NT2/D1 (cell line): ENCODE measurements at regions not wholly inside any gene's neighbourhood (a gene's known extent, or its start where the extent isn't known, plus 50 kb on each side); places are given as distances from the start of the nearest gene placed in this dataset.

Experiments
- DNase-seq: peaks from one replicate; pipeline ENCODE4 v3.0.0-alpha.2; 2011; ENCODE audit warnings: low read depth, low spot score
- H3K27me3 ChIP-seq: 2 replicates; pipeline ENCODE4 v1.6.0; 2011; ENCODE audit warnings: mild to moderate bottlenecking; ENCODE audit not compliant: insufficient read length, insufficient read depth
- H3K36me3 ChIP-seq: 2 replicates; pipeline ENCODE4 v1.6.1; 2011; ENCODE audit warnings: mild to moderate bottlenecking, low read length, mixed read lengths; ENCODE audit not compliant: insufficient read depth, insufficient read length
- H3K4me1 ChIP-seq: 2 replicates; pipeline ENCODE4 v1.5.1; 2011; ENCODE audit not compliant: insufficient read depth, insufficient read length
- H3K4me3 ChIP-seq: 2 replicates; pipeline ENCODE4 v1.5.1; 2011; ENCODE audit warnings: low read depth; ENCODE audit not compliant: insufficient read length
- H3K9ac ChIP-seq: 2 replicates; pipeline ENCODE4 v1.6.0; 2011; ENCODE audit warnings: low read depth; ENCODE audit not compliant: insufficient read length
- H3K9me3 ChIP-seq: 2 replicates; pipeline ENCODE4 v1.5.1; 2011; ENCODE audit warnings: mild to moderate bottlenecking, low read length; ENCODE audit not compliant: insufficient read depth
- SUZ12 ChIP-seq: IDR thresholded peaks from 2 replicates; pipeline ENCODE4 v1.6.1; 2011; ENCODE audit not compliant: insufficient read length, insufficient read depth; ENCODE audit errors: extremely low read depth
- YY1 ChIP-seq: IDR thresholded peaks from 2 replicates; pipeline ENCODE4 v1.6.1; 2011; ENCODE audit not compliant: insufficient read length, insufficient read depth
- ZNF274 ChIP-seq: IDR thresholded peaks from 2 replicates; pipeline ENCODE4 v1.6.1; 2011; ENCODE audit warnings: mild to moderate bottlenecking, low read depth, low read length

- Histone ChIP-seq H3K4me1 (no peaks in the 10 kb centered on the region), H3K9me3 (no peaks in the 10 kb centered on the region), H3K36me3 (no peaks in the 10 kb centered on the region), H3K4me3 (no peak overlapping the region), H3K27me3 (no peaks in the 10 kb centered on the region), H3K9ac (no peak overlapping the region)
- DNase-seq: no peak
- no peak for TF ChIP-seq ZNF274
- TF ChIP-seq YY1: no peak
- no peak for TF ChIP-seq SUZ12
These were observed 126.6 kb upstream of the CACNA1E start for GRCh38 chr1:181356505-181357340.

- H3K4me3 ChIP-seq: no peak overlapping the region
- no peaks in the 10 kb centered on the region for H3K27me3 ChIP-seq
- no peaks in the 10 kb centered on the region for H3K4me1 ChIP-seq
- H3K9ac ChIP-seq: no peak overlapping the region
- no peaks in the 10 kb centered on the region for H3K9me3 ChIP-seq
- TF ChIP-seq ZNF274: no peak
- no peak for TF ChIP-seq SUZ12
- no peak for TF ChIP-seq YY1
- DNase-seq: no peak
- no peaks in the 10 kb centered on the region for H3K36me3 ChIP-seq
These were observed 124.3 kb upstream of the CACNA1E start for GRCh38 chr1:181359012-181359411.

- Histone ChIP-seq H3K4me3 (no peak overlapping the region), H3K36me3 (no peaks in the 10 kb centered on the region), H3K9me3 (no peaks in the 10 kb centered on the region), H3K27me3 (no peaks in the 10 kb centered on the region), H3K4me1 (no peaks in the 10 kb centered on the region), H3K9ac (no peak overlapping the region)
- DNase-seq: no peak
- TF ChIP-seq YY1: no peak
- no peak for TF ChIP-seq SUZ12
- no peak for TF ChIP-seq ZNF274
These were observed 118.5 kb upstream of the CACNA1E start for GRCh38 chr1:181364801-181365200.

- H3K9ac ChIP-seq: no peak overlapping the region
- no peak for DNase-seq
- H3K36me3 ChIP-seq: no peaks in the 10 kb centered on the region
- H3K4me1 ChIP-seq: no peaks in the 10 kb centered on the region
- no peaks in the 10 kb centered on the region; the same call in 1 of the 2 replicates for H3K9me3 ChIP-seq
- no peak overlapping the region for H3K4me3 ChIP-seq
- H3K27me3 ChIP-seq: no peaks in the 10 kb centered on the region
- TF ChIP-seq YY1 (no peak), ZNF274 (no peak), SUZ12 (no peak)
These were observed 116.4 kb upstream of the CACNA1E start for GRCh38 chr1:181366910-181367309.

- TF ChIP-seq SUZ12 (no peak), ZNF274 (no peak), YY1 (no peak)
- no peaks in the 10 kb centered on the region for H3K27me3 ChIP-seq
- H3K4me1 ChIP-seq: no peaks in the 10 kb centered on the region
- H3K9ac ChIP-seq: no peak overlapping the region
- H3K4me3 ChIP-seq: no peak overlapping the region
- H3K36me3 ChIP-seq: no peaks in the 10 kb centered on the region
- H3K9me3 ChIP-seq: peaks cover 5% of the 10 kb centered on the region; the same call in 1 of the 2 replicates
- no peak for DNase-seq
These were observed 113.9 kb upstream of the CACNA1E start for GRCh38 chr1:181369416-181369815.

- TF ChIP-seq ZNF274 (no peak), YY1 (no peak), SUZ12 (no peak)
- DNase-seq: no peak
- Histone ChIP-seq H3K36me3 (no peaks in the 10 kb centered on the region), H3K27me3 (no peaks in the 10 kb centered on the region), H3K9me3 (no peaks in the 10 kb centered on the region), H3K4me1 (no peaks in the 10 kb centered on the region), H3K9ac (no peak overlapping the region), H3K4me3 (no peak overlapping the region)
These were observed 99.6 kb upstream of the CACNA1E start for GRCh38 chr1:181383695-181384094.

- DNase-seq: no peak
- no peak overlapping the region for H3K4me3 ChIP-seq
- no peaks in the 10 kb centered on the region for H3K4me1 ChIP-seq
- H3K27me3 ChIP-seq: no peaks in the 10 kb centered on the region
- H3K36me3 ChIP-seq: no peaks in the 10 kb centered on the region
- no peak overlapping the region for H3K9ac ChIP-seq
- TF ChIP-seq YY1 (no peak), ZNF274 (no peak), SUZ12 (no peak)
- H3K9me3 ChIP-seq: no peaks in the 10 kb centered on the region
These were observed 97.0 kb upstream of the CACNA1E start for GRCh38 chr1:181386340-181386739.
